K562 (cell line): ENCODE measurements at regions not wholly inside any gene's neighbourhood (a gene's known extent, or its start where the extent isn't known, plus 50 kb on each side); places are given as distances from the start of the nearest gene placed in this dataset.
A peak's percentile ranks its signal among the peaks of the same experiment; 100 is the strongest.

Experiments used
- ATAC-seq: fragments of 200-7000 bp; cut with Tn5 transposase; 3 replicates; pipeline ENCODE4 v1.9.1; 2020; ENCODE audit warnings: moderate library complexity
- BruUV-seq: library from RNA; stranded (reverse); fragments of 400-500 nt; replicated peaks from 2 replicates; lab custom pipeline; 2021; lab: Mats Ljungman, UMichigan
- CTCF ChIA-PET: fragments of 300-600 bp; formaldehyde crosslinking; extraction: SDS; loops from one replicate; lab custom pipeline; 2021; ENCODE audit warnings: low intra/inter-chr PET ratio; lab: Yijun Ruan, JAX
- POLR2A ChIA-PET: fragments of 300-600, 350-650 bp; sonication (Branson Sonifier 250); formaldehyde crosslinking; extraction: SDS; loops from one replicate; lab custom pipeline; 2021; ENCODE audit warnings: antibody characterized with exemption, inconsistent platforms; lab: Yijun Ruan, JAX
- DNase-seq, 4 experiments: peaks; one replicate each; pipeline versions ENCODE4 v3.0.0 to v3.0.0-alpha.2; 2011 to 2018; ENCODE audit warnings: low spot score in 3 of 4, mixed read lengths in 3 of 4; ENCODE audit errors: extremely low read depth in 1 of 4
- FAIRE-seq: peaks from 2 replicates; lab custom pipeline; 2011; peaks lifted over from hg19 to GRCh38; lab: Jason Lieb, UNC
- H2AFZ ChIP-seq: 2 replicates; pipeline ENCODE4 v1.6.0; 2011; ENCODE audit warnings: low read depth, low read length, control low read depth, inconsistent platforms
- H3K27ac ChIP-seq: fragments of 200-600 bp; 3 replicates; pipeline ENCODE4 v1.8.0; 2011; ENCODE audit warnings: low read depth, mild to moderate bottlenecking, control low read depth, inconsistent platforms, low read length, moderate library complexity, mixed read lengths; ENCODE audit errors: extremely low read depth
- H3K27me3 ChIP-seq, 2 experiments: fragments of 300-600 bp in 1 of 2; 2 replicates in 1 of 2; 3 replicates in 1 of 2; pipeline versions ENCODE4 v1.6.0 to v1.8.0; 2011; ENCODE audit warnings: inconsistent platforms in 2 of 2, low read length in 2 of 2, mild to moderate bottlenecking in 1 of 2, mixed read lengths in 1 of 2, moderate library complexity in 1 of 2; ENCODE audit not compliant: control insufficient read depth in 2 of 2, insufficient read depth in 2 of 2
- H3K36me3 ChIP-seq: fragments of 300-600 bp; 3 replicates; pipeline ENCODE4 v1.8.0; 2011; ENCODE audit warnings: mild to moderate bottlenecking, low read length, inconsistent platforms; ENCODE audit not compliant: control insufficient read depth, insufficient read depth
- H3K4me1 ChIP-seq, 2 experiments: fragments of 200-600 bp in 1 of 2; replicated peaks in 1 of 2; 2 replicates in 1 of 2; 3 replicates in 1 of 2; pipeline versions ENCODE4 v1.5.1 to v1.8.0; 2011; ENCODE audit warnings: inconsistent platforms in 2 of 2, low read length in 2 of 2, mild to moderate bottlenecking in 1 of 2, mixed read lengths in 1 of 2, moderate library complexity in 1 of 2; ENCODE audit not compliant: control insufficient read depth in 2 of 2, insufficient read depth in 2 of 2
- H3K4me2 ChIP-seq: 2 replicates; pipeline ENCODE4 v1.6.1; 2011; ENCODE audit warnings: low read length, control low read depth, inconsistent platforms, mixed read lengths; ENCODE audit not compliant: insufficient read depth
- H3K4me3 ChIP-seq: fragments of 200-600 bp; sonication (generic), shearing (Covaris generic); 2 replicates; pipeline ENCODE4 v1.5.1; 2016; ENCODE audit warnings: control low read depth, inconsistent platforms
- H3K79me2 ChIP-seq: fragments of 200-600 bp; 3 replicates; pipeline ENCODE4 v1.8.0; 2011; ENCODE audit warnings: low read length, inconsistent platforms; ENCODE audit not compliant: control insufficient read depth, insufficient read depth
- H3K9ac ChIP-seq, 2 experiments: 2 replicates each; pipeline versions ENCODE4 v1.6.0 to v1.6.1; 2011; ENCODE audit warnings: low read depth in 2 of 2, low read length in 2 of 2, control low read depth in 1 of 2, inconsistent platforms in 1 of 2, mild to moderate bottlenecking in 1 of 2, mixed read lengths in 1 of 2; ENCODE audit not compliant: insufficient read depth in 1 of 2
- H3K9me1 ChIP-seq: one replicate; pipeline ENCODE4 v1.6.0; 2011; ENCODE audit warnings: inconsistent platforms, mild to moderate bottlenecking, low read length, moderate library complexity; ENCODE audit not compliant: control insufficient read depth, insufficient read depth
- H3K9me3 ChIP-seq: replicated peaks from 2 replicates; pipeline ENCODE4 v1.5.1; 2011; ENCODE audit warnings: low read depth, low read length, inconsistent platforms; ENCODE audit not compliant: control insufficient read depth, insufficient read depth
- H4K20me1 ChIP-seq: replicated peaks from 2 replicates; pipeline ENCODE4 v1.6.1; 2011; ENCODE audit warnings: low read length, inconsistent platforms, mixed read lengths; ENCODE audit not compliant: control insufficient read depth, insufficient read depth
- ATF7 ChIP-seq: fragments of 450-650 bp; IDR thresholded peaks from 2 replicates; pipeline ENCODE4 v1.7.1; 2014; ENCODE audit warnings: mild to moderate bottlenecking, moderate library complexity
- CCAR2 ChIP-seq: fragments of 200-400 bp; formaldehyde crosslinking; IDR thresholded peaks from 2 replicates; pipeline ENCODE4 v1.6.1; 2017; ENCODE audit warnings: mild to moderate bottlenecking, low read depth, low read length
- ETV5 ChIP-seq: sonication (generic); formaldehyde crosslinking; IDR thresholded peaks from 2 replicates; pipeline ENCODE4 v1.4.0; 2020; ENCODE audit warnings: low read depth, mild to moderate bottlenecking, missing genetic modification reagents
- FOXM1 ChIP-seq, 2 experiments: fragments of 450-650 bp in 1 of 2; sonication (generic) in 1 of 2; formaldehyde crosslinking in 1 of 2; IDR thresholded peaks; 2 replicates each; pipeline versions ENCODE4 v1.6.1 to v1.9.0; 2017 to 2022; ENCODE audit warnings: low read depth in 2 of 2, mild to moderate bottlenecking in 2 of 2, missing genetic modification reagents in 1 of 2, moderate library complexity in 1 of 2
- HEY1 ChIP-seq: fragments of 250-450 bp; sonication (Bioruptor Pico); IDR thresholded peaks from 2 replicates; pipeline ENCODE4 v1.5.0; 2020; ENCODE audit warnings: mild to moderate bottlenecking, moderate library complexity, borderline replicate concordance
- KLF13 ChIP-seq: fragments of 450-650 bp; IDR thresholded peaks from 2 replicates; pipeline ENCODE4 v1.6.1; 2016; ENCODE audit warnings: missing genetic modification characterization, low read depth, mild to moderate bottlenecking, missing compliant biosample characterization, moderate library complexity, borderline replicate concordance
- MAZ ChIP-seq, 2 experiments: fragments of 450-650 bp in 1 of 2; sonication (generic) in 1 of 2; formaldehyde crosslinking; IDR thresholded peaks in 1 of 2; conservative IDR thresholded peaks in 1 of 2; 2 replicates each; pipeline versions ENCODE4 v1.4.0 to v1.5.0; 2020; ENCODE audit warnings: mild to moderate bottlenecking in 1 of 2, missing genetic modification reagents in 1 of 2
- MBD2 ChIP-seq: sonication (generic); IDR thresholded peaks from 2 replicates; pipeline ENCODE4 v1.6.1; 2016; ENCODE audit warnings: low read depth, borderline replicate concordance
- MCM2 ChIP-seq: fragments of 450-650 bp; IDR thresholded peaks from 2 replicates; pipeline ENCODE4 v1.6.1; 2017; ENCODE audit warnings: low read depth, mild to moderate bottlenecking
- PTRF ChIP-seq: fragments of 450-650 bp; IDR thresholded peaks from 2 replicates; pipeline ENCODE4 v1.6.1; 2016; ENCODE audit warnings: mild to moderate bottlenecking, missing genetic modification characterization, missing compliant biosample characterization
- SMAD3 ChIP-seq: fragments of 450-650 bp; formaldehyde crosslinking; conservative IDR thresholded peaks from 2 replicates; pipeline ENCODE4 v1.4.0; 2020; ENCODE audit warnings: mild to moderate bottlenecking
- SP1 ChIP-seq: sonication (generic); formaldehyde crosslinking; IDR thresholded peaks from 2 replicates; pipeline ENCODE4 v1.8.1; 2022; ENCODE audit warnings: mild to moderate bottlenecking, missing genetic modification reagents
- TARDBP ChIP-seq: fragments of 450-650 bp; IDR thresholded peaks from 2 replicates; pipeline ENCODE4 v1.6.1; 2016
- ZBTB17 ChIP-seq: fragments of 450-650 bp; formaldehyde crosslinking; IDR thresholded peaks from 2 replicates; pipeline ENCODE4 v1.4.0; 2020; ENCODE audit warnings: mild to moderate bottlenecking
- ZBTB49 ChIP-seq: sonication (generic); formaldehyde crosslinking; IDR thresholded peaks from 2 replicates; pipeline ENCODE4 v1.8.0; 2022; ENCODE audit warnings: missing genetic modification reagents, mild to moderate bottlenecking, borderline replicate concordance
- ZNF124 ChIP-seq: sonication (generic); formaldehyde crosslinking; IDR thresholded peaks from 2 replicates; pipeline ENCODE4 v1.8.1; 2022; ENCODE audit warnings: missing genetic modification reagents
- ZNF146 ChIP-seq: IDR thresholded peaks from one replicate; pipeline ENCODE4 v1.6.1; 2018; ENCODE audit warnings: missing compliant biosample characterization; ENCODE audit not compliant: unreplicated experiment
- ZNF212 ChIP-seq: fragments of 450-650 bp; formaldehyde crosslinking; IDR thresholded peaks from 2 replicates; pipeline ENCODE4 v1.4.0; 2020; ENCODE audit warnings: mild to moderate bottlenecking
- ZNF75A ChIP-seq: fragments of 450-650 bp; formaldehyde crosslinking; IDR thresholded peaks from 2 replicates; pipeline ENCODE4 v1.4.0; 2020; ENCODE audit warnings: mild to moderate bottlenecking
- WGBS: fragments of 100-300 bp; shearing (Covaris generic); methylation state at CpG from one replicate; pipeline ENCODE4 v1.1.6; 2016; ENCODE audit warnings: low coverage, mixed read lengths; ENCODE audit not compliant: insufficient coverage; ENCODE audit errors: missing lambda C conversion rate; 5-methylcytosine and 5-hydroxymethylcytosine counted together
- in situ Hi-C: fragments of 300-500 bp; cut with MboI; formaldehyde crosslinking; loops from 4 replicates; pipeline ENCODE4 v1.15.0; 2018; ENCODE audit warnings: inconsistent platforms, mixed read lengths
- intact Hi-C: fragments of 100-400 bp; cut with micrococcal nuclease; formaldehyde crosslinking; loops from 2 replicates; pipeline ENCODE4 v1.14.2; 2022
- TF ChIP-seq, protein P1 (sequence below), 3 experiments: IDR thresholded peaks in 2 of 3; conservative IDR thresholded peaks in 1 of 3; 2 replicates each; pipeline ENCODE4 v1.5.1; 2011 to 2012; ENCODE audit warnings: low read length in 3 of 3, mild to moderate bottlenecking in 3 of 3, control low read depth in 2 of 3, improper control_type of control experiment in 1 of 3, inconsistent platforms in 1 of 3, low read depth in 1 of 3, mixed read lengths in 1 of 3, moderate library complexity in 1 of 3; ENCODE audit not compliant: insufficient read depth in 2 of 3

DNA sequence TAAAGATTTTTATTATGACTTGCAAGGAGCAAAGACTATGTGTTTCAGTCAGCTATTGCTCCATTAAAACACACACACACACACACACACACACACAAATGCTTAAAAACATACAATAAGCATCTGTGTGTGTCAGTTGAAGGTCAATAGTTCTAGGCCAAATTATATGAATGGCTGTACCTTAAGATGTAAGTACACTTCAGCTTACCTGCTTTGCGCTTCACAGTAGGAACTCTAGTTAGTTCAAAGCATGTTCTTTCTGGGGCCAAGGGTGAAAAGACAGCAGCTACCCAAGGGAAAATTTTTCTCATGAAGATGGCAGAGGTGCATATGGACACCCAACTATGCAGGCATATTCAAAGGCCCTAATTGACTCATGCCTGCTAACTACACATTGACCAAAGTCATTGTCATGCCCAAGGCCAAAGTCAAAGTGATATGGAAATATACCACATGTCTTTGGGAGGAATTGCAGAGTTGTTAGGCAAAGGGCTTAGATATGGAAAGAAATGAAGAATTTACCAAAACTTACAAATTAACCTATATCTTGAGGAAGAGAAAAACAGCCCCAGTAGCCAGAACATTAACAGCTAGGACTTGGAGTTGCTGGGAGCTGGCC lies 61.9 kb upstream of the BTN3A2 start:
- Histone ChIP-seq H3K9ac (peak overlapping the region in 1 of 2 experiments; percentile 77; a peak in 3 of 4 replicates), H3K9me1 (no peaks in the 10 kb centered on the region), H3K4me1 (peaks cover 8 to 48% of the 10 kb centered on the region in 2 experiments), H3K27me3 (no peaks in the 10 kb centered on the region), H2AFZ (peak overlapping the region; percentile 85), H3K79me2 (no peaks in the 10 kb centered on the region), H3K4me2 (peak overlapping the region; percentile 73; the same call in 1 of the 2 replicates), H3K9me3 (no peaks in the 10 kb centered on the region), H4K20me1 (no peaks in the 10 kb centered on the region), H3K36me3 (no peaks in the 10 kb centered on the region), H3K27ac (peak overlapping the region; percentile 87), H3K4me3 (no peak overlapping the region)
- in situ Hi-C loops (no loop called here), intact Hi-C loops (no loop called here)
- BruUV-seq, result TSS peak; percentile 63
- ChIA-PET POLR2A (interaction anchor here (0.6 to 3.8 kb wide), 17 partner anchors 11 to 1535 kb away, joined by 3 to 64 read pairs (median 4); a partner anchor contains a TSS), CTCF (no interaction called here)
- ATAC-seq (no peak), DNase-seq (no peak), FAIRE-seq (no peak)
- 100% methylated on average over 1 of the region's 1 CpG for WGBS
- TF ChIP-seq ZNF75A (CRISPR knock-in tag) (no peak), ZNF124 (CRISPR knock-in tag) (no peak), ZBTB17 (CRISPR knock-in tag) (no peak), MAZ (CRISPR knock-in tag; conservative IDR thresholded peaks at IDR 0.05 in 1 of 2, IDR thresholded peaks at IDR 0.05 in 1 of 2) (no peak), CCAR2 (no peak), ZBTB49 (CRISPR knock-in tag) (no peak), ETV5 (CRISPR knock-in tag) (no peak), KLF13 (tag) (0 out of 2 replicates have a peak, but pooled peaks have one; percentile 37), MCM2 (no peak), TARDBP (no peak), FOXM1 (IDR thresholded peaks at IDR 0.05; ENCODE audit: low read depth) (no peak), FOXM1 (CRISPR knock-in tag; IDR thresholded peaks at IDR 0.05; ENCODE audit: low read depth) (no peak), ZNF146 (CRISPR knock-in tag) (no peak), SP1 (CRISPR knock-in tag) (no peak), HEY1 (CRISPR knock-in tag) (no peak), ATF7 (no peak), MBD2 (no peak), ZNF212 (CRISPR knock-in tag) (no peak), SMAD3 (CRISPR knock-in tag) (no peak), PTRF (tag) (peak; percentile 28; the same call in 1 of the 2 replicates)
- TF ChIP-seq, protein P1, sequence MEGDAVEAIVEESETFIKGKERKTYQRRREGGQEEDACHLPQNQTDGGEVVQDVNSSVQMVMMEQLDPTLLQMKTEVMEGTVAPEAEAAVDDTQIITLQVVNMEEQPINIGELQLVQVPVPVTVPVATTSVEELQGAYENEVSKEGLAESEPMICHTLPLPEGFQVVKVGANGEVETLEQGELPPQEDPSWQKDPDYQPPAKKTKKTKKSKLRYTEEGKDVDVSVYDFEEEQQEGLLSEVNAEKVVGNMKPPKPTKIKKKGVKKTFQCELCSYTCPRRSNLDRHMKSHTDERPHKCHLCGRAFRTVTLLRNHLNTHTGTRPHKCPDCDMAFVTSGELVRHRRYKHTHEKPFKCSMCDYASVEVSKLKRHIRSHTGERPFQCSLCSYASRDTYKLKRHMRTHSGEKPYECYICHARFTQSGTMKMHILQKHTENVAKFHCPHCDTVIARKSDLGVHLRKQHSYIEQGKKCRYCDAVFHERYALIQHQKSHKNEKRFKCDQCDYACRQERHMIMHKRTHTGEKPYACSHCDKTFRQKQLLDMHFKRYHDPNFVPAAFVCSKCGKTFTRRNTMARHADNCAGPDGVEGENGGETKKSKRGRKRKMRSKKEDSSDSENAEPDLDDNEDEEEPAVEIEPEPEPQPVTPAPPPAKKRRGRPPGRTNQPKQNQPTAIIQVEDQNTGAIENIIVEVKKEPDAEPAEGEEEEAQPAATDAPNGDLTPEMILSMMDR (IDR thresholded peaks at IDR 0.05 in 2 of 3, conservative IDR thresholded peaks at IDR 0.05 in 1 of 3; ENCODE audit: insufficient read depth in 2 of 3, low read depth in 1 of 3, low read length in 3 of 3), result no peak
